GM03348 (cell line): ENCODE measurements at regions not wholly inside any gene's neighbourhood (a gene's known extent, or its start where the extent isn't known, plus 50 kb on each side); places are given as distances from the start of the nearest gene placed in this dataset.

Source experiments
- DNase-seq: peaks from one replicate; pipeline ENCODE4 v3.0.0; 2012; ENCODE audit warnings: low spot score

DNA sequence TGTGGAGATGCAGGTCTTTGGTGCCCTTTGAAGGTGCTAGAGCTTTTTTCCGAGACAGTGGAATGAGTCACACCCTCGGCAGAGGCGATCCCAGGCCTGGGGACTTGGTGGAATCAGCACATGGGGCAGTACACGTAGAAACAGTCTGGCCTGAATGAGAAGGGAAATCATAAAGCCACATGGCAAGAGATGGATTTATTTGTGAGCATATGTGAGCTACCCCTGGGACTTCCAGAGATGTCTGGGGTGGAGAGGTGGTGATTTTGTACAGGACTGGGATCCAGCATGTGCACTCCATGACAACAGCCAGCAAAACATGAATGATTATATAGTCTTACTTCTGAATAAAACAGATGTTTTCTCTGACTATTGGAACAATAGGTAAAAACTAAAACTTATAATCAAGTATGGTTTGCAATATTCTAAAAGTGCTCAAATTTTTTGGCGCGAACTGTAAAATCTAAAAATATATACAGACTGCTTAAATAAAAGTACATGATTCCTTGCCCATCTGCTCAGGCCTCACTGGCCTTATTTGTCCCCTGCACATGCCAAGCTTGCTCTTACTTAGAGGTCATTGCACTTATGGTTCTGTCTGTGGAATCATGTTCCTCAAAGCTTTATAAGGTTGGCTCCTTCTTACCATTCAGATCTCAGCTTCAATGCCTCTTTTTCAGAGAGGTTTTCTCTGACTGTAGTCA lies 54.7 kb upstream of the SMARCA2 start:
- DNase-seq: no peak

DNA sequence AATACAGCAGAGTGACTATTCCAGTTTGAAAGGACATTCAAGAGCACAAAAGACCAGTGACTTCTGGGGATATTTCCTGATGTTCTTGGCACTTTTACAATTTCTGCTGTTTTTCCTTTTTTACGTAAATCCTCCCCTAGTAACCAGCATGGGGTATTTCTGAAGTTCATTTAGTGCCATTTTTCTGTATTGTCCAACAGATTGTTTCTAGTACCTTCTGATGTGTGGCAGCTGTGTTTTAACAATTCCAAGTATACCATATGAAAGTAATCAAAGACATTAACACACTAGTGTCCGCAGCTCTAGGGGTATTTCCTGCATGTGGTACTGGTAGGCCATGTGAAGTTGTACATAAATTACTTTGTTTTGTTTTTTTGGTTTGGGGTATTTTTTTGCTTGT lies 53.0 kb upstream of the SMARCA2 start:
- DNase-seq: no peak

DNA sequence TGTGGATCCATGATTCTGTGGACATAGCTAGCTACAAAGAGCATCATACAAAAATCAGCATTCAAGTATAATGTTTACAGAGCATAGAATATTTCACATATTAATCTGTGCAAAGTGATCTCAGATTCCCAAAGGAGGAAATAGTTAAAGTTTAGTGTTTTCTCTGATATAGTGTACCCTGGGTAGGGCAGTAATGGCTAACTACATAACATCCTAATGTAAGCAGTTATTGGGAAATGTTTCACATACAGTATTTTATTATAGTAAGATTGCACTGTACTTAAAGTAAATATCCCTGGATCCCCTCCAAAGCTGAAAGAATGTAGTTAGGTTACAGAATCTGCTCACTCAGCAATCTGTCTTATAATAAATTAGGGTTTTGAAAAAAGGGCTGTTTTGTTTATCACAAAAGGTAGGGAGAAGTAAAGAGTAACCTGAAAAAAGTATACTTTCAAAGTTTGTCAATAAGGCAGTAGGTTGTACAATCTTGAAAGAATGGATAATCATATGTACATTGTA lies 52.5 kb upstream of the SMARCA2 start:
- no peak for DNase-seq

DNA sequence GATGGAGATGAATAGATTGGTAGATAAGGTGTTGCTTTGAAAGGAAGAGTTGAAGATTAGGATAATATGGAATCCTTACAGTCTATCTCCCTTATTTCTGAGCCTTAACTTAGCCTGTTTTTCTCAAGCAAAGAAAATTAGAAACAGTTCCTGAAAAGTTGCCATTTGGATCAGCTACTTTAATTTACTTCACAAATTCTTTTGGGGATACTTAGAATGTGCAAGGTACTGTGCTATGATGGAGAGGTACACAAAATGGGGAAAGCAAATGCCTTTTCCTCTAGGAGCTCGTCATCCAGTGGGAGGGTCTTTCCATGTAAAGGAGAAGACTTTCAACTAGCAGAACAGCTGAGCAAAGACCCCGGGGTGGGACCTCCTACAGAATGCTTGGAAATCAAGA lies 51.1 kb upstream of the SMARCA2 start:
- no peak for DNase-seq
